ENCODE measurements at regions not wholly inside any gene's neighbourhood (a gene's known extent, or its start where the extent isn't known, plus 50 kb on each side); places are given as distances from the start of the nearest gene placed in this dataset.

- Histone ChIP-seq H3K79me2 (ENCODE audit: insufficient read depth, low read length) (no peaks in the 10 kb centered on the region), H3K9me3 (ENCODE audit: low read length) (no peaks in the 10 kb centered on the region), H2AFZ (ENCODE audit: low read length) (no peak overlapping the region), H3K4me2 (ENCODE audit: low read depth, low read length) (no peak overlapping the region), H4K20me1 (ENCODE audit: insufficient read depth, low read length) (no peaks in the 10 kb centered on the region), H3K36me3 (replicated peaks in 1 of 2; ENCODE audit: control insufficient read depth in 1 of 2, insufficient read depth in 2 of 2, low read length in 2 of 2) (no peaks in the 10 kb centered on the region), H3K27me3 (ENCODE audit: control insufficient read depth in 1 of 2, insufficient read depth in 2 of 2, low read length in 2 of 2) (no peaks in the 10 kb centered on the region), H3K4me1 (ENCODE audit: insufficient read depth, low read length) (no peaks in the 10 kb centered on the region), H3K4me3 (replicated peaks in 1 of 3; ENCODE audit: insufficient read depth in 1 of 3, low read depth in 2 of 3, low read length in 3 of 3) (no peak overlapping the region), H3K9ac (ENCODE audit: insufficient read depth, low read depth, low read length) (no peak overlapping the region), H3K27ac (ENCODE audit: extremely low read length, insufficient read depth, low read length) (no peak overlapping the region)
- 4% methylated on average over 2 of the region's 2 CpGs for WGBS (ENCODE audit: low lambda C conversion rate)
- BruUV-seq (replicated peaks), result no TSS peak
- intact Hi-C loops (cut with micrococcal nuclease; ENCODE audit: unreplicated experiment), result no loop called here
- CTCF ChIA-PET (ENCODE audit: low intra/inter-chr PET ratio, low total read pairs), result no interaction called here
- DNase-seq (ENCODE audit: low spot score) (no peak), ATAC-seq (no peak), FAIRE-seq (no peak)
- in situ Hi-C loops (cut with HindIII; ENCODE audit: extremely low pct_ligation_motif_present, low pct_unique_long_range_greater_than_20kb), result no loop called here
- POLR2A ChIA-PET, result no interaction called here
- TF ChIP-seq ATF7 (IDR thresholded peaks at IDR 0.05), result no peak
- no peak for TF ChIP-seq ATF7 (CRISPR knock-in tag; IDR thresholded peaks at IDR 0.05)
- TF ChIP-seq TSC22D2 (CRISPR knock-in tag; IDR thresholded peaks at IDR 0.05; ENCODE audit: borderline replicate concordance), result no peak
- TF ChIP-seq CBX2 (IDR thresholded peaks at IDR 0.05; ENCODE audit: low read depth, low read length), result no peak
- no peak for TF ChIP-seq CBX2 (CRISPR knock-in tag; IDR thresholded peaks at IDR 0.05; ENCODE audit: low read depth)
- TF ChIP-seq KLF9 (CRISPR knock-in tag; IDR thresholded peaks at IDR 0.05; ENCODE audit: low read depth), result no peak
- TF ChIP-seq, protein P1, sequence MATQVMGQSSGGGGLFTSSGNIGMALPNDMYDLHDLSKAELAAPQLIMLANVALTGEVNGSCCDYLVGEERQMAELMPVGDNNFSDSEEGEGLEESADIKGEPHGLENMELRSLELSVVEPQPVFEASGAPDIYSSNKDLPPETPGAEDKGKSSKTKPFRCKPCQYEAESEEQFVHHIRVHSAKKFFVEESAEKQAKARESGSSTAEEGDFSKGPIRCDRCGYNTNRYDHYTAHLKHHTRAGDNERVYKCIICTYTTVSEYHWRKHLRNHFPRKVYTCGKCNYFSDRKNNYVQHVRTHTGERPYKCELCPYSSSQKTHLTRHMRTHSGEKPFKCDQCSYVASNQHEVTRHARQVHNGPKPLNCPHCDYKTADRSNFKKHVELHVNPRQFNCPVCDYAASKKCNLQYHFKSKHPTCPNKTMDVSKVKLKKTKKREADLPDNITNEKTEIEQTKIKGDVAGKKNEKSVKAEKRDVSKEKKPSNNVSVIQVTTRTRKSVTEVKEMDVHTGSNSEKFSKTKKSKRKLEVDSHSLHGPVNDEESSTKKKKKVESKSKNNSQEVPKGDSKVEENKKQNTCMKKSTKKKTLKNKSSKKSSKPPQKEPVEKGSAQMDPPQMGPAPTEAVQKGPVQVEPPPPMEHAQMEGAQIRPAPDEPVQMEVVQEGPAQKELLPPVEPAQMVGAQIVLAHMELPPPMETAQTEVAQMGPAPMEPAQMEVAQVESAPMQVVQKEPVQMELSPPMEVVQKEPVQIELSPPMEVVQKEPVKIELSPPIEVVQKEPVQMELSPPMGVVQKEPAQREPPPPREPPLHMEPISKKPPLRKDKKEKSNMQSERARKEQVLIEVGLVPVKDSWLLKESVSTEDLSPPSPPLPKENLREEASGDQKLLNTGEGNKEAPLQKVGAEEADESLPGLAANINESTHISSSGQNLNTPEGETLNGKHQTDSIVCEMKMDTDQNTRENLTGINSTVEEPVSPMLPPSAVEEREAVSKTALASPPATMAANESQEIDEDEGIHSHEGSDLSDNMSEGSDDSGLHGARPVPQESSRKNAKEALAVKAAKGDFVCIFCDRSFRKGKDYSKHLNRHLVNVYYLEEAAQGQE (IDR thresholded peaks at IDR 0.05; ENCODE audit: borderline replicate concordance in 1 of 2, low read depth in 1 of 2, low read length in 2 of 2), result no peak
- no peak for TF ChIP-seq ZSCAN29 (CRISPR knock-in tag; conservative IDR thresholded peaks at IDR 0.05)
- TF ChIP-seq, protein P2, sequence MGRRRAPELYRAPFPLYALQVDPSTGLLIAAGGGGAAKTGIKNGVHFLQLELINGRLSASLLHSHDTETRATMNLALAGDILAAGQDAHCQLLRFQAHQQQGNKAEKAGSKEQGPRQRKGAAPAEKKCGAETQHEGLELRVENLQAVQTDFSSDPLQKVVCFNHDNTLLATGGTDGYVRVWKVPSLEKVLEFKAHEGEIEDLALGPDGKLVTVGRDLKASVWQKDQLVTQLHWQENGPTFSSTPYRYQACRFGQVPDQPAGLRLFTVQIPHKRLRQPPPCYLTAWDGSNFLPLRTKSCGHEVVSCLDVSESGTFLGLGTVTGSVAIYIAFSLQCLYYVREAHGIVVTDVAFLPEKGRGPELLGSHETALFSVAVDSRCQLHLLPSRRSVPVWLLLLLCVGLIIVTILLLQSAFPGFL (CRISPR knock-in tag; IDR thresholded peaks at IDR 0.05), result no peak
- TF ChIP-seq, protein P3, sequence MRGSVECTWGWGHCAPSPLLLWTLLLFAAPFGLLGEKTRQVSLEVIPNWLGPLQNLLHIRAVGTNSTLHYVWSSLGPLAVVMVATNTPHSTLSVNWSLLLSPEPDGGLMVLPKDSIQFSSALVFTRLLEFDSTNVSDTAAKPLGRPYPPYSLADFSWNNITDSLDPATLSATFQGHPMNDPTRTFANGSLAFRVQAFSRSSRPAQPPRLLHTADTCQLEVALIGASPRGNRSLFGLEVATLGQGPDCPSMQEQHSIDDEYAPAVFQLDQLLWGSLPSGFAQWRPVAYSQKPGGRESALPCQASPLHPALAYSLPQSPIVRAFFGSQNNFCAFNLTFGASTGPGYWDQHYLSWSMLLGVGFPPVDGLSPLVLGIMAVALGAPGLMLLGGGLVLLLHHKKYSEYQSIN (CRISPR knock-in tag; IDR thresholded peaks at IDR 0.05; ENCODE audit: borderline replicate concordance), result no peak
- TF ChIP-seq TBP (CRISPR knock-in tag; IDR thresholded peaks at IDR 0.05), result no peak
- no peak for TF ChIP-seq ZNF83 (CRISPR knock-in tag; IDR thresholded peaks at IDR 0.05; ENCODE audit: borderline replicate concordance)
- TF ChIP-seq MAFF (IDR thresholded peaks at IDR 0.05; ENCODE audit: low read depth, low read length), result no peak
- no peak for TF ChIP-seq PAXIP1 (CRISPR knock-in tag; conservative IDR thresholded peaks at IDR 0.05)
These were observed 202.1 kb upstream of the KLF4 start for GRCh38 chr9:107691664-107692063.

All from HepG2 (cell line).